GM18873 (cell line): ENCODE measurements at regions not wholly inside any gene's neighbourhood (a gene's known extent, or its start where the extent isn't known, plus 50 kb on each side); places are given as distances from the start of the nearest gene placed in this dataset.

Source experiments
- ATAC-seq: cut with Tn5 transposase; IDR thresholded peaks from one replicate; pipeline ENCODE4 v1.9.1; 2021; ENCODE audit warnings: mild to moderate bottlenecking, moderate library complexity, moderate number of reproducible peaks; ENCODE audit not compliant: unreplicated experiment, low FRiP score

GRCh38 chr7:84450772-84451171 lies 256.2 kb upstream of the SEMA3A start:
- no peak for ATAC-seq

DNA sequence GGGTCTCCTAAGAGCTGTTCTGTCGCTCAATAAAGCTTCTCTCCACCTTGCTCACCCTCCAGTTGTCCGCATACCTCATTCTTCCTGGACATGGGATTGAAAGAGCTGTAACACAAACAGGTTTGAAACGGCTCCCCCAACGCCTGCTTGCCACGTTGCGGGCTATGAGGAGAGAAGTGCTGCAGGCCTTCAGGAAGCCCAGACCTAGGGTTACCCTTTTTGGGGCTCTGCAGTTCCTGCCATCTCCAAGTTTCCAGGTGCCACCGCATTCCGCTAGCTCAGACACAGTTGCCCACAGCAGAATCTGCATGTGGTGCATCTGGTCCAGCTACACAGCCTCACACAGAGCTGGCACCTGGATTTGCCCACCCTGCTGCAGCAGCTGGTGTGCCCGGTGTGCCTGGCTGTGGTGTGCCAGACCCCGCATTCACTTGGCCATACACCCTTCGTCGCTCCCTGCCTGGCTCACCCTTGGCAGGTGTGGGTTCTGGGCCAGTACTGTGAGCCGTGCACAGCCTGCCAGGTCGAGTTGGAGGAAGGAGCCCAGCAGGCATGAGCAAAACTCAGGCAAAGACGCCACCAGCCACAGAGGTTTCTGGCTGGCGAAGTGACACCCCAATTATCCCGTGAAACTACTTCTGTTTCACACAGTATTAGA lies 253.2 kb upstream of the SEMA3A start:
- ATAC-seq = no peak

GRCh38 chr7:84446991-84447480 lies 252.4 kb upstream of the SEMA3A start:
- ATAC-seq = no peak

- ATAC-seq = no peak
Observed at GRCh38 chr7:84425702-84426259, 231.2 kb upstream of the SEMA3A start.

DNA sequence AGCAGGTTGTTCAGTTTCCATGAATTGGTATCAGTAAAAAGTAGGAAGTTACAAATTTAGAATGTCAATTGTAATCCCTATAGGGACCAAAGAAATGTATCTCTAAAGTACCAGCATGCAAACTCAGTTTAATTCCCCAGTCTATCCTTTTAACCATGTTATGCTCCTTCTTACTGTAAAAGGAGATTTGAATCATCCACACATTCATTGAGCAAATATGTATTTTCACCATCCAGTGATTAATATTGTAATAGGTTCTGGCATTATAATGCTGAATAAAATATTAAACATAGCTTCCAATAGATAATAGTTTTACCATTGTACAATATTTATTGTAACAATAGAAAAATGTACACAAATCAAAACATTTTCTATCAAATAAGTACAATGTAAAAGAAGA lies 228.2 kb upstream of the SEMA3A start:
- ATAC-seq = no peak

- ATAC-seq = no peak
Observed at GRCh38 chr7:84412161-84412969, 217.8 kb upstream of the SEMA3A start.

DNA sequence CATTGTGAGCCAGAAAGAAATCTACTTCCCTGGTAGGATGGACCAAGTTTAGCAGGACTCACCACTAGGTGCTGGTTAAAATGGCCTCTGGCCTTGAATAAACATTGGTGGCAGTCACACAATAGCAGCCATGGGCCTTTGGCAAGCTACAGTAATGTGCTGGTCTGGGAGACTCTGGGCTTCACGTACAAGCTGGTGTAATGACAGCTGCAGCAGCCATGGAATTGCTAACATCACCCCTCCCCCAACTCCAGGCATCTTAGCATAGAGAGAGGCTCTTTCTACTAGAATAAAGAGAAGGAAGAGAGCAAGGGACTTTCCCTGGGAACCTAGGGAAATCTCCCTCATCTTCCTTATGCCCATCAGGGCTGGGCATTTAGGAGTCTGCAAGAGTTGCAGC lies 205.1 kb upstream of the SEMA3A start:
- no peak for ATAC-seq

- no peak for ATAC-seq
Observed at GRCh38 chr7:84394219-84394618, 199.6 kb upstream of the SEMA3A start.

GRCh38 chr7:84393786-84394185 lies 199.2 kb upstream of the SEMA3A start:
- no peak for ATAC-seq

GRCh38 chr7:84390845-84391244 lies 196.3 kb upstream of the SEMA3A start:
- no peak for ATAC-seq

- ATAC-seq = peak; percentile 81
Observed at GRCh38 chr7:84389242-84389641, 194.7 kb upstream of the SEMA3A start.

DNA sequence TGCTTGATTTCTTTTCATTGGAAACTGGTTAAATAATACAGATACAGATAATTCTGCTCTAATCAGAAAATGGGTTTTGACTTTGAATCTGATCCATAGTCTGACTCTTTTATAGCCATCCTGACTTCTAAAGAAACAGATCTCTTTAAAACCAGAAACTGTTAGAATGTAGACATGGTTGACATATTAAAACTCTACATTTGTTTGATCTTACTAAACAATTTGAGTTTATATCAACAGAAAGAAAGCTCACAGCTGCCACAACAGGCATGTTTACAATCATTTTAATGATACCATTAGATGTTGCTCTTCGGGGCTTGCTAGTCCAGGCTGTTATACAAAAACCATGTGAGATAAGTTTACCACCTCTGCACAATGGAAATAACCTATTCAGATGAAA lies 193.0 kb upstream of the SEMA3A start:
- no peak for ATAC-seq

- no peak for ATAC-seq
Observed at GRCh38 chr7:84384417-84384816, 189.8 kb upstream of the SEMA3A start.

GRCh38 chr7:84379446-84379845 lies 184.9 kb upstream of the SEMA3A start:
- ATAC-seq = no peak

DNA sequence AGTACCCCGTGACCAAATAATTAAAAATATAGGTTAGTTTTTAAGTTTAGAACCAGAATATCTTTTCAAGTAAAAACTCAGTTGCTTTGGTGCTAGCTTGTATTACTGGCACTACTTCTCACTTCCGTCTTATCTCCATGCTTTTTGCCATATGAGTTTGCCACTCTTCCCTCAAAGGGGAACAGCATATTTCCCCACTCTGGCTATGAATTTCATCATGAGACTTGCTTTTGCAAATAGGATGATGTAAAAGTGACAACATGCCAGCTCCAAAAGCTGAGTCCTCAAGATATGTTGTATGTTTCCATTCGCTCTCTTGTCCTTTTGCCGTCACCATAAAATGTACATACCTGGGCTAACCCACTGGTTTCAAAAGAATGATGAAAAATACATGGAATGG lies 178.1 kb upstream of the SEMA3A start:
- no peak for ATAC-seq

DNA sequence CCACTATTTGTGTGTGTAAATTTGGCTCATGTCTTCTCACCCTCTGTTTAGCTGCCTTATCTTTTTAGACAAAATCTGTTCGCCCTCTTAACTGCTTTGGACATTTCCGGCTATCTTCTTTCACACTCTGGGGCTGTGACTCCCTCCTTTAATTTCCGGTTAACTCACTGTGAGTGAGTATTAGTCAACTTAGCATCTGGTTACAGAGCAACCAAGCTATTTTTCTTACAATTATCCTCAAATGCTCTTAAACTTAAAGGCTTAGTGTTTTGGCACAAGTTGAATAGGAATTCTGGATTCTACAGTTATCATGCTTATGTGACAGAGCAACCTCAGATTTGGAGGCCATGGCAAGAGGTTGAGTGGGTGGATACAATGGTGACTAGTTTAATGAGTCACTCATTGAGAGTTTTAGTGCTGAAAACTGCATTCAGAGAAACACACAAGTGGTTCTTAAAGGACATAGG lies 177.6 kb upstream of the SEMA3A start:
- ATAC-seq = no peak

- ATAC-seq = no peak
Observed at GRCh38 chr7:84370114-84370513, 175.5 kb upstream of the SEMA3A start.

DNA sequence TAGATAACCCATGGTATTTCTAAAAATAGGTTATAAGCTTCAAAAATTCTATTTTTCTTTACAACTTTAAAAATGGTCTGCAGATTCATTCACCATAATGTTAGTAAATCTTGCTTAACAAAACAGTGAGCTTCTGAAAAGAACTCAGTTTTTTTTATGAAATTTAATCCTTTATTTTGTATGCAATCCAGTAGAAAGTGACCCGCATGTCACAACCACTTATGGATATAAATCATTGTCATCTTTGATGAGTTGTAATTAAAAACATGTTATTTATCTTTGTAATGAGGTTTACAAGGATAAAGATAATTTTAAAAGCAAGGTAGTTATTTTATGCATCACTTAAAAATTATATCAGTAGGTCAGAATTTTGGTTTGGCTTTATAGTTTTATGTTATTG lies 173.5 kb upstream of the SEMA3A start:
- no peak for ATAC-seq

DNA sequence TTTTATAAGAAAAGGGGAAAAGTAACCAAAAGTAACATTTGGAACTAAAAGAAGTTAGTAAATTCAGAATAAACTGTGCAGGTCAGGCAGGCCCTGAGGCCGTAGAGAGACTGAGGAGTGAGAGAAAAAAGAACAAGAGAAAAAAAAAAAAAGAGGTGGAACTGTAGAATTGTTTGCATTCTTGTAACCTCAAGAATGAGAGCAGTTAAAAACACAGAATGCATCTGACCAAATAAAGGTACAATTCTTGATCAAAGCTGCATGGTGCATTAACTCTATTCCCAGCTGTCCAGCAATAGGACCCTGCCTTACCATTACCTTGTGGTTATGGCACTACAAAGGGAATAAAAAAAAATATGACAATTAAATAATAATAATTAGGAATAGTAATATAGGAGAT lies 170.1 kb upstream of the SEMA3A start:
- ATAC-seq = no peak

GRCh38 chr7:84363741-84364140 lies 169.2 kb upstream of the SEMA3A start:
- no peak for ATAC-seq

GRCh38 chr7:84362828-84363227 lies 168.2 kb upstream of the SEMA3A start:
- no peak for ATAC-seq

- ATAC-seq = no peak
Observed at GRCh38 chr7:84362360-84362759, 167.8 kb upstream of the SEMA3A start.
